HG02943 (cell line): ENCODE measurements at regions not wholly inside any gene's neighbourhood (a gene's known extent, or its start where the extent isn't known, plus 50 kb on each side); places are given as distances from the start of the nearest gene placed in this dataset.

Experiments
- ATAC-seq: cut with Tn5 transposase; IDR thresholded peaks from one replicate; pipeline ENCODE4 v1.9.1; 2021; ENCODE audit warnings: mild to moderate bottlenecking, low read depth, moderate library complexity; ENCODE audit not compliant: unreplicated experiment

- ATAC-seq = no peak
Observed at GRCh38 chr1:59104191-59104760, 192.6 kb upstream of the FGGY start.

DNA sequence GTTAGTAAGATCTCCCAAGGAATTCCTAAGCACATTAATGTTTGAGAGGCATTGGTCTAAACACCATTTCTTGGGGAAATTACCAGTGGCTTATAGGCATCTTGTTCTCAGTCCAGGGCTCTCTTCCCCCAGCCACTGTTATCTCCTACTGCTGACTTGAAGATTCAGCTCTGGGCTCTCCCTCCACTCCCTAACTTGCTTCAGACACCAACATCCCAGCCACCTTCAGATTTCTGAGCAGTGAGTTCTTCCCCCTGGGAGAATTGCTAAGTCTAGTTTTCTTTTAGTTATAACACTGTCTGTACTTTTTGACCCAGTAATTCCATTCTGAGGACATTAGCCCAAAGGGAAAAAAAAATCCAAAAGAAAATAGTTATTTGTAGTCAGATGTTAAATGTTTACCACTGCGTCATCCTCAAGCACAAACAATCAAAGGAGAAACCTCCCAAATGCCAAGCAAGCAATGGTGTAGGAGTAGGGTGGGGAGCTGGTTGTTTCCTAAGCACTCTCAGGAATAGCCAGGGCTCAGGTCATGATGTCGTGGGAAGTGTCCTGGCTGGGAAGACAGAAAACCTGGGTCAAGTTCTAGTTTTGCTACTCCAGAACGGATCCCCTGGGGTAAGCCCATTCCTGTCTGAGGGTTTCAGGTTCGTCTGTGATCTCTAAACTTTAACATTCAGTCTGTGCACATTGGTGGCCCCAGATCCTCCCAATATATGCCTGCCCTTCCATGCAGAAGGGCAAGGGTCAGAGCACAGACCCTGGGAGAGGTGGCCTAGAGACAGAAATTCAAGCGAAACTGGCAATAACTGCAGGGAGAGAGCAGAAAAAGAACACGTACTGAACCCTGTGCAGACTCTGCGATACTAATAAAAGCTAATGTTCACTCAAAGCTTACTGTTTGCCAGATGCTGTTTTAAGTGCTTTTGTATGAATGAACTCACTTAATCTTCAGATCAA is 191.1 kb upstream of the FGGY start:
- ATAC-seq = no peak

- ATAC-seq = no peak
Observed at GRCh38 chr1:59107516-59107915, 189.4 kb upstream of the FGGY start.

DNA sequence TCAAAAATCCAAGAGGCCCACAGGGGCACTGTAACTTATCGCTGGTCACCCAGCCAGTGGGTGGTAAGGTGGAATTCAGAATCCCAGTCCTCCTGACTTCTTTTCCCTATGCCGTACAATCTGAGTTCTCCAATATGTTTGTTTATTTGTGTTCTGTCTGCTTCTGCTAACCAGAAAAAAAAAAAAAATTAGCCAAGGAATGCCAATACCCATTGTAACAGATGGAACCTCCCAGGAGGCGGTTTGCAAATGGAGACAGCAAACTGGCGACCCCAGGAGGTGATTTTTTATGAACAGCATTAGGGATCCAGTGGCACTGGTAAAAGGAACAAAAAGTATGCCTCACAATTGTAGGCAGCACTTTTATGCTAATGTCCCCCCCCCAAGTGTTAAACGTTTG is 189.0 kb upstream of the FGGY start:
- no peak for ATAC-seq

DNA sequence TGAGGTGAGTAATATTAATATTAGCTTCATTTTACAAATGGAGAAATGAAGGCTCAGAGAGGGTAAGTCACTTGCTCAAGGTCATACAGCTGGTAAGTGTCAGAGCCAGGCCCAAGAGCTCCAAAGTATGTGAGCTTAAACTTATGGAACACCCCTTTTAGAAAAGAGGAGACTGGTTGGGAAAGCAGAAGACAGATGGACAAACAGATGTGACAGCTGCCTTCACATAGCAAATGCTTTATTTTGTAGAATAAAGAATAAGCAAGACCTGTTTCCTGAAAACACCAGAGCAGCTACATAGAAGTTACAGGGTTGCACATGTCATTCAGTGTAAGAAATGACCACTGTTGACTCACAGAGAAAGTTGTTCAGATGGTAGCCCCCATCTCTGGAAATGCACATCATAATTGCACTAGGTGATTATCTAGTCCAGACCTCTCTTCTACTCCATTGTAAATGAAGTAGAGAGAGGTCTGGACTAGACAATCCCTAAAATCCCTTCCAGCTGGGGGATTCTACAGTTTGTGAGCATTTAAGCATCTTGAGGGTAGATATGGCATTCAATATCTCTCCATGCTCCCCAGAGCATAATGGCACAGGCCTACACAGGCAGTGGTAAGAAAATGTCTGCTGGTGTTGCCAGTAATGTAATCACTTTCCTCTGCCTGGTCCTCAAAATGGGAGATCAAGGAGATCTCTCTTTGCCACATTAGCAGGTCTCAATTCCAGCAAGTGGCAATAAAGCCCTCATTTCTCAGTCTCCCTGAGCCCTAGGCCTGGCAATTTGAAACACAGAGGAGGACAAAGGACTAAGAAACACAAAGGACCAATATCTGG is 188.2 kb upstream of the FGGY start:
- ATAC-seq = no peak

- ATAC-seq = no peak
Observed at GRCh38 chr1:59110271-59110670, 186.6 kb upstream of the FGGY start.

DNA sequence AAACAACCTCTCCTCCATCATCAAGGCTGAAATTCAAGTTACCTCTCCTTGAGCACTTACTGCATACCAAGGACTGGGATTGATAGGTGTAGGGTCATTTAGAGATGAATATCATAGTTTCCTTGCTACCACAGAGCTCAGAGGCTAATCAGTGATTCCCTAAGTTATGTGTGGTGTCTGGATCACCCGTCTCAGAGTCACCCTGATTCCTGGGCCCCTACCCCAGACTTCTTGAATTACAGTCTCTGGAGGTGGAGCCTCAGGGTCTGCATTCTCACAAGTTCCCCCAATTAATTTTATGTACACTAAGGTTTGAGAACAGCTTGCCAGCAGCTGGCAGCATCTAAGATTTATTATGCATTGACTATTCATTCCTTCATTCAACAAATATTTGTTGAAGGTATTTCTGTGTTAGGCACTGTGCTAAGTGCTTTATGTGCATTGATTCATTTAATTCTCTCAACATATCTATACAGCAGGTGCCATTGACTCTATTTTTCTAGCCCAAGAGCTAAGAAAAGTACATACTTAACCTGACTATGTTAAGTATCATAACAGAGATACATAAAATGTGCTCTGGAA is 182.9 kb upstream of the FGGY start:
- no peak for ATAC-seq

- no peak for ATAC-seq
Observed at GRCh38 chr1:59115865-59116264, 181.0 kb upstream of the FGGY start.

DNA sequence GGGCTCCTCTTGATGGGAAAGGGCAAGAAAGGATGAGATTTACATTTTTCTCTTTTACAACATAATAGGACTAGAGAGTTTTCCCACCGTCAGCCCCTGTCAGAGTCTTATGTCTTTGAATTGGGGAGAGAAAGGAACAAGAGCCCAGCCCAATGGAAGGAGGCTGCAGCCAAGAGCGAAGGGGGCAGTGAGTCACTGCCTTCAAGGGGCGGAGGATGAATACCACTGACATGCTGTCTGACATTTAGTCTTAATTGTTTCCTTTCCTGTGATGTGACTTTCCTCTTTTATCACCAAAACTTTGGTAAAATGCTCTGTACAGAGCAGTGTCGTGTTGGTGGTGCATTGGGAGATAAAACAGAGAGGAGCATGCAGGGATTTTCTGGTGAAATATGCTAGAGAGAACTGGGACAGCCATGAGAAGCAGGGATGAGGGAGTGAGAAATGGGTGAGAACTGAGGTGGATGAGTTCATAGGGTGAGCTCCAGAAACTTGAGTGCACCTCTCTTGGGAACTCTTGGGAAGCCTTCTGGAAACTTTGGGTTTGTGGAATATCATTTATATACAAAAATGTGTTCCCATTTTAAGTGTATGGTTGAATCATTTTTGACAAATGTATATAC is 179.9 kb upstream of the FGGY start:
- no peak for ATAC-seq

- ATAC-seq = no peak
Observed at GRCh38 chr1:59122527-59122926, 174.4 kb upstream of the FGGY start.

- ATAC-seq = no peak
Observed at GRCh38 chr1:59123081-59123681, 173.7 kb upstream of the FGGY start.

DNA sequence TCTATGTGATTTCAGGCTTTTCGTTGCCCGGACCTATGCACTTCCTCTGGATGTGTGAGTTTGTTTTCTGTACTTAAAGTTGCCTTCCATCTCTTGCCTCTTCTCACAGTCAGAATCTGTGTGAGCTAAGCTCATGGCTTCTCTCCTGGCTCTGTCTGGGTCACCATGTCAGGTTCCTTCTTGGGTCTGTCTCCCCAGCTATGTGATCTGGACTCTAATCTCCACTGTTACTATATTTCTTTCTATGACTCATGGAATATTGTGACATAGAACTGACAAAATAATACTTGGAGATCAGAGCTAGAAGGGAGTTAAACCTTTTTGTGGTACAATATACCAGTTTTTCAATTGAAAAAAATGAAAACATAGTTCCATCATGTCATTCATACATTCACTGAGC is 172.7 kb upstream of the FGGY start:
- ATAC-seq = no peak

DNA sequence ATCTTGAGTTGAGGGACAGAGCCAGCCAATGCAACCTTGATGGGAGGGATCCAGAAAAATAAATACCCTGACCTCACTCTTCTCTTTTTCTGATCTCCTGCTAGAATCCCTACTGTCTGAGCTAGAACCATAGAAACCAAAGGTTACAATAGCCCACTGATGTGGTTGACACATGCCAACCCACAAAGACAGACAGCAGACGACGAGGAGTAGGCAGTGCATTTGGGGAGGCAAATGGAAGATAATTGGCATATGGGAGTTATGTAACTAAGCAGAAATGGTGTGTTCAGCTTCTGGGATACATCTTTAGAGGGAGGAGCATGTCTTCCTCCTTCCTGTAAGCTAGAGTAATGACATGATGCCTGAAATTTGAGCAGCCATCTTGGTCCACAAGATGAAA is 171.7 kb upstream of the FGGY start:
- ATAC-seq = no peak

- no peak for ATAC-seq
Observed at GRCh38 chr1:59125676-59126320, 171.1 kb upstream of the FGGY start.

GRCh38 chr1:59126366-59126765 is 170.5 kb upstream of the FGGY start:
- no peak for ATAC-seq

- ATAC-seq = no peak
Observed at GRCh38 chr1:59128239-59128736, 168.6 kb upstream of the FGGY start.

- no peak for ATAC-seq
Observed at GRCh38 chr1:59128784-59129227, 168.1 kb upstream of the FGGY start.

- ATAC-seq = no peak
Observed at GRCh38 chr1:59132295-59132694, 164.6 kb upstream of the FGGY start.

DNA sequence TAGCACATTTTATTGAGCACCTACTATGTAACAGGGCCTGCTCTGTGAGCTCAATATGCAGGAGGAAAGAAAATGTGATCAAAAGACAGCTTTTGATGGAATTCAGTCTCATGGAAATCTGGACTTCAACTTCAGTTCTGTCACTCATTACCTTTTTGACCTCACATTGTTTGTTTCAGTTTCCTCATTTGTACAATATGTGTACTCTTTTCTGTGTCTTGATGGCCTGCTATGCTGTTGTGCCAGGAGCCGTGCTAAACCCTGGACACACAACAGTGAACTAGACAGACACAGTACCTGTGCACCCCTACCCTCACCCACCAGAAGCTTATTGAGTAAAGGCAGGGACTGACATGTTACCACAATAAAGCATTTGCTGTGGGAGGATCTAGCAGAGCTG is 162.9 kb upstream of the FGGY start:
- ATAC-seq = no peak
